NCI-H2196 treated with DMSO at 0.1 percent for 48 hours (cell line): ENCODE measurements at regions not wholly inside any gene's neighbourhood (a gene's known extent, or its start where the extent isn't known, plus 50 kb on each side); places are given as distances from the start of the nearest gene placed in this dataset.

Experiments used
- DNase-seq: peaks from one replicate; lab custom pipeline; 2025; ENCODE audit not compliant: unreplicated experiment; lab: John Stamatoyannopoulos, UW

GRCh38 chr12:125417446-125417845 lies 352.2 kb downstream of the AACS start:
- DNase-seq, result no peak

- no peak for DNase-seq
Measured at GRCh38 chr12:125418902-125419564, 353.8 kb downstream of the AACS start.

- no peak for DNase-seq
Measured at GRCh38 chr12:125424909-125425308, 359.7 kb downstream of the AACS start.

GRCh38 chr12:125431516-125431915 lies 366.3 kb downstream of the AACS start:
- DNase-seq, result no peak

- DNase-seq, result no peak
Measured at GRCh38 chr12:125434131-125434530, 368.9 kb downstream of the AACS start.

- no peak for DNase-seq
Measured at GRCh38 chr12:125434936-125435443, 369.8 kb downstream of the AACS start.

GRCh38 chr12:125435871-125436270 lies 370.6 kb downstream of the AACS start:
- DNase-seq, result no peak

- DNase-seq, result no peak
Measured at GRCh38 chr12:125436686-125437085, 371.5 kb downstream of the AACS start.

- DNase-seq, result no peak
Measured at GRCh38 chr12:125440399-125440798, 375.2 kb downstream of the AACS start.

GRCh38 chr12:125443341-125443740 lies 378.1 kb downstream of the AACS start:
- no peak for DNase-seq

- DNase-seq, result no peak
Measured at GRCh38 chr12:125451408-125451807, 386.2 kb downstream of the AACS start.

GRCh38 chr12:125453751-125454150 lies 388.5 kb downstream of the AACS start:
- DNase-seq, result no peak

- no peak for DNase-seq
Measured at GRCh38 chr12:125454291-125454690, 389.1 kb downstream of the AACS start.

- no peak for DNase-seq
Measured at GRCh38 chr12:125454786-125455480, 389.7 kb downstream of the AACS start.

- DNase-seq, result no peak
Measured at GRCh38 chr12:125455556-125455955, 390.3 kb downstream of the AACS start.

- DNase-seq, result no peak
Measured at GRCh38 chr12:125458552-125459268, 393.5 kb downstream of the AACS start.

- no peak for DNase-seq
Measured at GRCh38 chr12:125461831-125462230, 396.6 kb downstream of the AACS start.

- no peak for DNase-seq
Measured at GRCh38 chr12:125463386-125463785, 398.2 kb downstream of the AACS start.

GRCh38 chr12:125467363-125467762 lies 402.1 kb downstream of the AACS start:
- no peak for DNase-seq

- no peak for DNase-seq
Measured at GRCh38 chr12:125469683-125470082, 404.4 kb downstream of the AACS start.

- DNase-seq, result no peak
Measured at GRCh38 chr12:125470838-125471783, 405.9 kb downstream of the AACS start.
